Ascending aorta (tissue), 2 donors: ENCODE measurements at regions not wholly inside any gene's neighbourhood (a gene's known extent, or its start where the extent isn't known, plus 50 kb on each side); places are given as distances from the start of the nearest gene placed in this dataset.

Experiments used
- DNase-seq, 2 donors: peaks; one replicate each; pipeline ENCODE4 v3.0.0-alpha.2; 2019; ENCODE audit warnings: low spot score in 2 of 2
- H3K27ac ChIP-seq, 2 donors: fragments of 200-600 bp; sonication (generic); one replicate each; pipeline ENCODE4 v1.5.1; 2016 to 2017; ENCODE audit warnings: mild to moderate bottlenecking in 1 of 2
- H3K27me3 ChIP-seq: fragments of 200-600 bp; sonication (generic); one replicate; pipeline ENCODE4 v1.5.1; 2017
- H3K36me3 ChIP-seq, 2 donors: fragments of 200-600 bp; sonication (generic); one replicate each; pipeline ENCODE4 v1.5.1; 2016
- H3K4me1 ChIP-seq, 2 donors: fragments of 200-600 bp; sonication (generic); one replicate each; pipeline ENCODE4 v1.5.1; 2016 to 2017; ENCODE audit warnings: mild to moderate bottlenecking in 1 of 2
- H3K4me3 ChIP-seq, 2 donors: fragments of 200-600 bp; sonication (generic); one replicate each; pipeline ENCODE4 v1.5.1; 2016 to 2017; ENCODE audit warnings: mild to moderate bottlenecking in 1 of 2
- H3K9me3 ChIP-seq, 2 donors: fragments of 200-600 bp; sonication (generic); one replicate each; pipeline ENCODE4 v1.5.1; 2016
- intact Hi-C: fragments of 100-400 bp; cut with DNase I; formaldehyde crosslinking; loops from one replicate; pipeline ENCODE4 v1.15.1; 2023
- TF ChIP-seq, protein P1 (sequence below), 3 experiments: fragments of 200-600 bp in 2 of 3; fragments of 450-650 bp in 1 of 3; sonication (generic) in 2 of 3; IDR thresholded peaks; one replicate each; pipeline ENCODE4 v1.5.1; 2016 to 2019; ENCODE audit warnings: antibody characterized with exemption in 3 of 3, mild to moderate bottlenecking in 1 of 3, moderate library complexity in 1 of 3

DNA sequence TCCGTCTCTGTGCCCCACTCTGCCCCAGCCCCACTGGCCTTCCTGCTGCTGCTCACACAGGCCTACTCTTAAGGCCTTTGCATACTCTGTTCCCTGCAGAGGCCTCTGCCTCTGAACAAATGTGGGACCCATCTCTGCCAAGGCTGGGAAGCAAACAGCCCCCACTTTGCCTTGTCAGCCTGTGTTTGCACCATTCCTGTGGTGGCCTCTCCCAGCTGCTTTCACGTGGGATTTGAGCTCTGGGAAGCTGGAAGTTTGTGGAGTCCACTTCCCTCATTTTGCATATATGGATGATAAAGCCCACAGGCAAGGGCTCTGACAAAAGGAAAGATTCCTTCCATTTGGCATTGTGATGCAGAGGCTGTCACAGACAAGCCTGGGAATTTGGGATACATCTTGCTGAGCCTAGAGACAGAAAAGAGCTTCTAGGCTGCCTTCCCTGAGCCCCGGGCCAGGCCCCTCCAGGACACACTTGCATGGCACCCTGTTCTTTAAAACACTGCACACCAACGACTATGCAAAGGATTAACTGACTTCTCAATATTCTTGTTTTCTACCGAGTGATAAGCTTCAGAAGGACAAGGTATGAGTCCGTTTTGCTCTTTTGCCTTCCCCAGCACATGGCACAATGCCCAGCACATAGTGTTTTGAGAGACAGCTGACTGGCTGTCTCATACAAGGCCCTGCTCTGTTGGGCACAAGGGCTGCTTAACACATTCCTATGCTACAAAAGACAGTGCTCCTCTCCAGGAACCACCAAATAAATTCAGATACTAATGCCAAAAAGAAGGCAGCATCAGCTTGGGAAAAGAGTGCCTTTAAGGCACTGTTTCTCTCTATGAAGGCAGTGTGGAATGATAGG lies 120.7 kb upstream of the TOPAZ1 start:
- no peaks in the 10 kb centered on the region for H3K36me3 ChIP-seq
- H3K27me3 ChIP-seq: no peaks in the 10 kb centered on the region
- no peak overlapping the region for H3K27ac ChIP-seq
- H3K9me3 ChIP-seq: no peaks in the 10 kb centered on the region
- TF ChIP-seq, protein P1, sequence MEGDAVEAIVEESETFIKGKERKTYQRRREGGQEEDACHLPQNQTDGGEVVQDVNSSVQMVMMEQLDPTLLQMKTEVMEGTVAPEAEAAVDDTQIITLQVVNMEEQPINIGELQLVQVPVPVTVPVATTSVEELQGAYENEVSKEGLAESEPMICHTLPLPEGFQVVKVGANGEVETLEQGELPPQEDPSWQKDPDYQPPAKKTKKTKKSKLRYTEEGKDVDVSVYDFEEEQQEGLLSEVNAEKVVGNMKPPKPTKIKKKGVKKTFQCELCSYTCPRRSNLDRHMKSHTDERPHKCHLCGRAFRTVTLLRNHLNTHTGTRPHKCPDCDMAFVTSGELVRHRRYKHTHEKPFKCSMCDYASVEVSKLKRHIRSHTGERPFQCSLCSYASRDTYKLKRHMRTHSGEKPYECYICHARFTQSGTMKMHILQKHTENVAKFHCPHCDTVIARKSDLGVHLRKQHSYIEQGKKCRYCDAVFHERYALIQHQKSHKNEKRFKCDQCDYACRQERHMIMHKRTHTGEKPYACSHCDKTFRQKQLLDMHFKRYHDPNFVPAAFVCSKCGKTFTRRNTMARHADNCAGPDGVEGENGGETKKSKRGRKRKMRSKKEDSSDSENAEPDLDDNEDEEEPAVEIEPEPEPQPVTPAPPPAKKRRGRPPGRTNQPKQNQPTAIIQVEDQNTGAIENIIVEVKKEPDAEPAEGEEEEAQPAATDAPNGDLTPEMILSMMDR (IDR thresholded peaks at IDR 0.05): no peak
- intact Hi-C loops: no loop called here
- no peaks in the 10 kb centered on the region for H3K4me1 ChIP-seq
- H3K4me3 ChIP-seq: no peak overlapping the region
- no peak for DNase-seq

DNA sequence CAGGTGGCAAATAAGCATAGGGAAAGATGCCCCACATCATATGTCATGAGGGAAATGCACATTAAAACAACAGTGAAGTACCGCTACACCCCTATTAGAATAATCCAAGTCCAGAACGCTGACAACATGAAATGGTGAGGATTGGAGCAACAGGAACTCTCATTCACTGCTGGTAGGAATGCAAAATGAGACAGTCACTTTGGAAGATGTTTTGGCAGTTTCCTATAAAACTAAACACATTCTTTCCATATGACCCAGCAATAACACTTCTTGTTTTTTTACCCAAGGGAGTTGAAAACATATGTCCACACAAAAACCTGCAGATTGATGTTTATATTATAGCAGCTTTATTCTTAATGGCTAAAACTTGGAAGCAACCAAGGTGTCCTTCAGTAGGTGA lies 116.4 kb upstream of the TOPAZ1 start:
- Histone ChIP-seq H3K9me3 (no peaks in the 10 kb centered on the region), H3K27me3 (no peaks in the 10 kb centered on the region), H3K4me3 (no peak overlapping the region), H3K36me3 (no peaks in the 10 kb centered on the region), H3K4me1 (no peaks in the 10 kb centered on the region), H3K27ac (no peak overlapping the region)
- intact Hi-C loops: no loop called here
- DNase-seq: no peak
- TF ChIP-seq, protein P1 (IDR thresholded peaks at IDR 0.05): no peak

DNA sequence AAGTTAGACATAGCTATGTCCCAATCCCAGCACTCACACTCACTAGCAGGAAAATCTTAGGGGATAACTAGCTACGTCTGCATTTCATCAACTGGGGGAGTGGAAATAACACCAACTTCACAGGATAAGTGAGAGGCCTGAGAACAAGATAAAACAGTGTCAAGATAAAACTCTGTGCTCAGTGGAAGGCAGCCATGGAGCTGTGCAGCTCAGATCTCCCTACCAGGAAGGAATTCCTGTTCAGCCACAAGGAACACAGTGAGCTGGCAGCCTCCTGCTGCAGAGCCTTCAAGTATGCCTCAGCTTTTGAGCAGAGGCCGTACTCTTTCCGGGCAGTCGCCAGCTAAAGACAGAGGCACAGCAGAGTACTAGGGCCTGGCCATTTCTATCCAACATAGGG lies 115.8 kb upstream of the TOPAZ1 start:
- H3K9me3 ChIP-seq: no peaks in the 10 kb centered on the region
- no peak for DNase-seq
- no peaks in the 10 kb centered on the region for H3K36me3 ChIP-seq
- intact Hi-C loops: no loop called here
- TF ChIP-seq, protein P1 (IDR thresholded peaks at IDR 0.05): no peak
- no peaks in the 10 kb centered on the region for H3K4me1 ChIP-seq
- H3K4me3 ChIP-seq: no peak overlapping the region
- H3K27ac ChIP-seq: no peak overlapping the region
- no peaks in the 10 kb centered on the region for H3K27me3 ChIP-seq

DNA sequence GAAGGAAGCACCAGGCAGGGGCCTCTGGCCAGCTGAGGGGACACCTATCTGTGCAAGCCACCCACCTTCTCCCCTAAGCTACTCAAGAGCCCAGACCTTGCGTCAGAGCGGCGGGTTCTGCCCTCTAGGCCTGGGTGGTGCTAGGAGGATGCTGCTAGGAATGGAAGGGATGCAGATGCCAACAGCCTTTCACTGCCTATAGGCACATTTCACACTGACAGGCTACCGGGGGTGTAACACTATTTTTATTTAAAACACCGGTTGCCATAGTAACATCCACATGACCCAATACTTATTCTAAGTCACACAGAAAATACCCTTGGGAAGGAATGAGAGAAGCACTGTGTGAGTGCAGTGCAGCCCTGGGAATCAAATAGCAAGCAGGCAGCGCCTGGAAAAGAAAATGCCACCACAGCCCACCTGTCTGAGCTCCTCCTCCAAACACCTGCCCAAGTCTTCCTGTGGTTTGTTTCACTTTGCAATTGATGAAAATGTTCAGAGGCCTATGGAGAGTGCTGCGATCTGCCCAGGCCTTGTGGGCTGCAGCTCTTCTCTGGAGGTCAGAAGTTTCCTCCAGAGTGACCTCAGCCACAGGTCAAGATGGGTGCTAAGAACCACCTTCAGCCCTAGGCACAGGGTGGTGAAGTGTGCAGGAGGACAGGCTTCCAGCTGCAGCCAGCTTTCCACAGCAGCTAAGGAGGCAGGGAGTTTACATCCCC lies 113.5 kb upstream of the TOPAZ1 start:
- Histone ChIP-seq H3K27me3 (no peaks in the 10 kb centered on the region), H3K9me3 (no peaks in the 10 kb centered on the region), H3K4me1 (no peaks in the 10 kb centered on the region), H3K27ac (no peak overlapping the region), H3K36me3 (no peaks in the 10 kb centered on the region), H3K4me3 (no peak overlapping the region)
- intact Hi-C loops: no loop called here
- TF ChIP-seq, protein P1 (IDR thresholded peaks at IDR 0.05): no peak
- DNase-seq: no peak

DNA sequence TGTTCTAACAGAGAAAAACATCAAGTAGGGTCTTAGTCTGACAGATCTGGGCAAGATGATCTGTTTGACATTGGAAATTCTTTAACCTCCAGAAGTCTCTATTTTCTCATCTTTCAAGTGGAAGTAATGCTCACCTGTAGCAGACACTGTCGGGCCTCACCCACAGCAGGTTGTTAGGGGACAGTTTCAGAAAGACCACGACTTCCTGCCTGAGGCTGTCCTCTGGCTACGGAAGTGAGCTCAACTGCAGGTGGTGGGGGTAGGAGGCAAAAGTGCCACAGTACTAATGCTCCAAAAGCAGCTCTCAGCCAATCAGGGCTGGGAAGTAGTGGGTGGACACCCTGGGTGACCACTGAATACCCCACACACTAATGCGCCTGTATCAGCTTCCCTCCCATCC lies 111.4 kb upstream of the TOPAZ1 start:
- intact Hi-C loops: no loop called here
- Histone ChIP-seq H3K4me3 (no peak overlapping the region), H3K27me3 (no peaks in the 10 kb centered on the region), H3K4me1 (no peaks in the 10 kb centered on the region), H3K9me3 (no peaks in the 10 kb centered on the region), H3K27ac (no peak overlapping the region), H3K36me3 (no peaks in the 10 kb centered on the region)
- TF ChIP-seq, protein P1 (IDR thresholded peaks at IDR 0.05): no peak
- no peak for DNase-seq
